IMR-90 (cell line): ENCODE measurements at regions not wholly inside any gene's neighbourhood (a gene's known extent, or its start where the extent isn't known, plus 50 kb on each side); places are given as distances from the start of the nearest gene placed in this dataset.
A peak's percentile ranks its signal among the peaks of the same experiment; 100 is the strongest.

Experiments
- ATAC-seq: fragments of 200-7000 bp; cut with Tn5 transposase; 2 replicates; pipeline ENCODE4 v1.9.1; 2020; ENCODE audit warnings: low read depth, mild to moderate bottlenecking, moderate library complexity
- BruUV-seq: library from RNA; stranded (reverse); fragments of 400-500 nt; replicated peaks from 2 replicates; lab custom pipeline; 2021; lab: Mats Ljungman, UMichigan
- CTCF ChIA-PET: fragments of 300-600 bp; formaldehyde crosslinking; extraction: SDS; loops from one replicate; lab custom pipeline; 2021; ENCODE audit warnings: antibody characterized with exemption; lab: Yijun Ruan, JAX
- POLR2A ChIA-PET: fragments of 300-600 bp; sonication (Branson Sonifier 250); formaldehyde crosslinking; loops from one replicate; lab custom pipeline; 2022; ENCODE audit warnings: antibody characterized with exemption; ENCODE audit not compliant: unreplicated experiment; lab: Charles Lee
- DNase-seq: peaks from one replicate; pipeline ENCODE4 v3.0.0; 2013
- H2AFZ ChIP-seq: replicated peaks from 2 replicates; pipeline ENCODE3; 2013; ENCODE audit warnings: low read length, mild to moderate bottlenecking; ENCODE audit not compliant: poor library complexity
- H2AK5ac ChIP-seq: 2 replicates; pipeline ENCODE4 v1.6.1; 2013; ENCODE audit warnings: low read depth, low read length, inconsistent platforms
- H2AK9ac ChIP-seq: replicated peaks from 2 replicates; pipeline ENCODE3; 2013; ENCODE audit warnings: mild to moderate bottlenecking, low read depth, low read length, moderate library complexity; ENCODE audit not compliant: poor library complexity
- H2BK120ac ChIP-seq: 2 replicates; pipeline ENCODE4 v1.6.1; 2013; ENCODE audit warnings: low read depth, low read length, inconsistent platforms
- H2BK15ac ChIP-seq: 3 replicates; pipeline ENCODE4 v1.6.1; 2013; ENCODE audit warnings: low read depth, low read length, inconsistent platforms
- H2BK20ac ChIP-seq: 2 replicates; pipeline ENCODE4 v1.6.1; 2013; ENCODE audit warnings: low read depth, mild to moderate bottlenecking, inconsistent platforms, low read length, moderate library complexity
- H2BK5ac ChIP-seq: 2 replicates; pipeline ENCODE4 v1.6.1; 2013; ENCODE audit warnings: mild to moderate bottlenecking, low read depth, low read length, inconsistent platforms; ENCODE audit not compliant: poor library complexity, severe bottlenecking
- H3K14ac ChIP-seq: replicated peaks from 2 replicates; pipeline ENCODE4 v1.6.1; 2013; ENCODE audit warnings: low read depth, low read length, inconsistent platforms
- H3K18ac ChIP-seq: 2 replicates; pipeline ENCODE4 v1.6.1; 2013; ENCODE audit warnings: low read depth, low read length, control low read depth
- H3K23ac ChIP-seq: 2 replicates; pipeline ENCODE4 v1.6.1; 2013; ENCODE audit warnings: low read depth, low read length, inconsistent platforms
- H3K27ac ChIP-seq: 2 replicates; pipeline ENCODE4 v1.5.1; 2013; ENCODE audit warnings: mild to moderate bottlenecking, control low read depth, low read length; ENCODE audit not compliant: insufficient read depth
- H3K27me3 ChIP-seq: 2 replicates; pipeline ENCODE4 v1.6.1; 2013; ENCODE audit warnings: low read length; ENCODE audit not compliant: control insufficient read depth, insufficient read depth
- H3K36me3 ChIP-seq: 2 replicates; pipeline ENCODE4 v1.6.1; 2013; ENCODE audit warnings: low read length, mixed read lengths; ENCODE audit not compliant: control insufficient read depth, insufficient read depth
- H3K4ac ChIP-seq: 2 replicates; pipeline ENCODE4 v1.6.1; 2013; ENCODE audit warnings: low read depth, low read length, inconsistent platforms
- H3K4me1 ChIP-seq: 2 replicates; pipeline ENCODE4 v1.6.1; 2013; ENCODE audit warnings: low read length, mixed read lengths; ENCODE audit not compliant: control insufficient read depth, insufficient read depth
- H3K4me2 ChIP-seq: 2 replicates; pipeline ENCODE4 v1.6.1; 2013; ENCODE audit warnings: low read depth, mild to moderate bottlenecking, control low read depth, low read length, moderate library complexity
- H3K4me3 ChIP-seq: 2 replicates; pipeline ENCODE4 v1.5.1; 2013; ENCODE audit warnings: low read depth, mild to moderate bottlenecking, control low read depth, low read length, moderate library complexity; ENCODE audit not compliant: insufficient read depth
- H3K56ac ChIP-seq: 2 replicates; pipeline ENCODE4 v1.6.1; 2013; ENCODE audit warnings: low read length, inconsistent platforms; ENCODE audit not compliant: insufficient read depth; ENCODE audit errors: extremely low read depth
- H3K79me1 ChIP-seq, 2 experiments: 2 replicates each; pipeline ENCODE4 v1.6.1; 2013; ENCODE audit warnings: low read length in 2 of 2, inconsistent platforms in 1 of 2, low read depth in 1 of 2
- H3K9ac ChIP-seq: 2 replicates; pipeline ENCODE4 v1.6.1; 2013; ENCODE audit warnings: low read depth, low read length, control low read depth
- H3K9me1 ChIP-seq: 2 replicates; pipeline ENCODE4 v1.6.1; 2013; ENCODE audit warnings: low read length, inconsistent platforms; ENCODE audit not compliant: insufficient read depth
- H3K9me3 ChIP-seq: 2 replicates; pipeline ENCODE4 v1.6.1; 2013; ENCODE audit warnings: low read length; ENCODE audit not compliant: control insufficient read depth, insufficient read depth
- H4K20me1 ChIP-seq: 2 replicates; pipeline ENCODE4 v1.6.1; 2013; ENCODE audit warnings: low read length, inconsistent platforms; ENCODE audit not compliant: insufficient read depth
- H4K5ac ChIP-seq: 2 replicates; pipeline ENCODE4 v1.6.1; 2013; ENCODE audit warnings: mild to moderate bottlenecking, low read depth, low read length, control low read depth
- H4K8ac ChIP-seq, 2 experiments: 2 replicates each; pipeline ENCODE4 v1.6.1; 2013; ENCODE audit warnings: low read depth in 2 of 2, low read length in 2 of 2, control low read depth in 1 of 2, inconsistent platforms in 1 of 2
- H4K91ac ChIP-seq: 2 replicates; pipeline ENCODE4 v1.6.1; 2013; ENCODE audit warnings: low read depth, low read length, inconsistent platforms; ENCODE audit not compliant: insufficient read depth
- MAFK ChIP-seq: IDR thresholded peaks from 2 replicates; pipeline ENCODE4 v1.6.1; 2012; ENCODE audit warnings: low read depth, low read length, improper control_type of control experiment
- MAZ ChIP-seq: IDR thresholded peaks from 2 replicates; pipeline ENCODE4 v1.6.1; 2012; ENCODE audit warnings: low read depth, mild to moderate bottlenecking, low read length, improper control_type of control experiment, moderate library complexity, borderline replicate concordance
- NFE2L2 ChIP-seq: fragments of 150-350 bp; IDR thresholded peaks from 2 replicates; pipeline ENCODE4 v1.6.1; 2016; ENCODE audit warnings: low read depth, mild to moderate bottlenecking, low read length
- USF2 ChIP-seq: fragments of 150-350 bp; IDR thresholded peaks from 2 replicates; pipeline ENCODE4 v1.6.1; 2017; ENCODE audit warnings: mild to moderate bottlenecking, antibody characterized with exemption, low read length, low read depth
- WGBS, 2 experiments: methylation state at CpG; one replicate each; pipeline versions ENCODE4 v1.1.5 to v1.1.7; 2013; ENCODE audit warnings: missing lambda C conversion rate in 2 of 2; ENCODE audit not compliant: insufficient read length in 1 of 2; ENCODE audit errors: extremely low coverage in 2 of 2; 5-methylcytosine and 5-hydroxymethylcytosine counted together
- dilution Hi-C: fragments of 300-500 bp; cut with HindIII; formaldehyde crosslinking; loops from one replicate; pipeline ENCODE4 v1.14.3; 2018; ENCODE audit warnings: low sequenced_read_pairs; ENCODE audit not compliant: unreplicated experiment
- in situ Hi-C: fragments of 300-500 bp; cut with MboI; formaldehyde crosslinking; loops from 3 replicates; pipeline ENCODE4 v1.14.3; 2019; ENCODE audit warnings: low sequenced_read_pairs, inconsistent platforms, mixed read lengths
- intact Hi-C: fragments of 100-400 bp; cut with micrococcal nuclease; formaldehyde crosslinking; loops from 2 replicates; pipeline ENCODE4 v1.10.0; 2022

GRCh38 chr2:239893236-239893515, 132.0 kb downstream of the NDUFA10 start:
- Histone ChIP-seq H2AK9ac (no peak overlapping the region), H2BK5ac (no peak overlapping the region), H2AK5ac (no peak overlapping the region), H3K79me1 (no peaks in the 10 kb centered on the region), H3K18ac (no peak overlapping the region), H3K9me3 (0 out of 2 replicates have a peak, but pooled peaks cover 2% of the 10 kb centered on the region), H3K27me3 (no peaks in the 10 kb centered on the region), H4K91ac (no peak overlapping the region), H2BK120ac (no peak overlapping the region), H3K4me1 (no peaks in the 10 kb centered on the region), H2AFZ (no peak overlapping the region), H4K5ac (no peak overlapping the region), H2BK15ac (no peak overlapping the region), H4K20me1 (no peaks in the 10 kb centered on the region), H4K8ac (no peak overlapping the region), H3K23ac (no peak overlapping the region), H3K4ac (no peak overlapping the region), H3K14ac (no peak overlapping the region), H3K9me1 (no peaks in the 10 kb centered on the region), H3K56ac (no peak overlapping the region), H3K4me3 (no peak overlapping the region), H3K4me2 (no peak overlapping the region), H3K9ac (no peak overlapping the region), H3K36me3 (no peaks in the 10 kb centered on the region), H2BK20ac (no peak overlapping the region), H3K27ac (no peak overlapping the region)
- no CpG with 5 or more reads among the region's 4 CpGs for WGBS, 2 experiments
- DNase-seq (no peak), ATAC-seq (no peak)
- intact Hi-C loops (no loop called here), dilution Hi-C loops (no loop called here), in situ Hi-C loops (no loop called here)
- TF ChIP-seq NFE2L2 (no peak), MAZ (no peak), MAFK (no peak), USF2 (peak; percentile 55; the same call in 1 of the 2 replicates)
- CTCF ChIA-PET: no interaction called here
- BruUV-seq: no TSS peak
- POLR2A ChIA-PET: no interaction called here
